A673 (cell line): ENCODE measurements at regions not wholly inside any gene's neighbourhood (a gene's known extent, or its start where the extent isn't known, plus 50 kb on each side); places are given as distances from the start of the nearest gene placed in this dataset.

Experiments
- EZH2 ChIP-seq: fragments of 200-600 bp; sonication (generic); IDR thresholded peaks from 2 replicates; pipeline ENCODE4 v1.6.1; 2017; ENCODE audit warnings: borderline replicate concordance, low read depth, mild to moderate bottlenecking, mixed read lengths, antibody characterized with exemption, low read length; ENCODE audit not compliant: poor library complexity, severe bottlenecking
- TF ChIP-seq, protein P1 (sequence below): fragments of 300-800, 200-600 bp; sonication (generic); conservative IDR thresholded peaks from 2 replicates; pipeline ENCODE4 v1.5.1; 2017; ENCODE audit warnings: low read depth, mild to moderate bottlenecking, antibody characterized with exemption, low read length, moderate library complexity, mixed read lengths

DNA sequence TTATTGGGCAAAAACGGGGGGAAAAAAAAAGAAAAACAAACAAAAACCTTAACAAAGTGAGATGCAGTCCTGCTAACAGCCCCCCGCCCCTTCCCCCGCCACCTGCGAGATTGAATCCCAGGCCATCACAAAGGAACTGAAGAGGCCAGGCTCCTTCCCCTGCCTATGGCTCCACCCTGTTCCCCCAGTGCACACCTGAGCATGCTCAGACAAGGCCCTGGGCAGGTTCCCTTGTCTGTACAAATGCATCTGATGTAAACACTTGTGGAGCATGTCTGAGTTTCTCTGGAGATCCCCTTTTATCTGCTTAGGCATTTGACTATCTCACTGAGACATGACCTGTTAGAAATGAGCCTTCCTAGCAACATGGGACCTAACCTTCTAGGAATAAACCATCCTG is 983.7 kb upstream of the PABPC4L start:
- no peak for TF ChIP-seq EZH2
- TF ChIP-seq, protein P1, sequence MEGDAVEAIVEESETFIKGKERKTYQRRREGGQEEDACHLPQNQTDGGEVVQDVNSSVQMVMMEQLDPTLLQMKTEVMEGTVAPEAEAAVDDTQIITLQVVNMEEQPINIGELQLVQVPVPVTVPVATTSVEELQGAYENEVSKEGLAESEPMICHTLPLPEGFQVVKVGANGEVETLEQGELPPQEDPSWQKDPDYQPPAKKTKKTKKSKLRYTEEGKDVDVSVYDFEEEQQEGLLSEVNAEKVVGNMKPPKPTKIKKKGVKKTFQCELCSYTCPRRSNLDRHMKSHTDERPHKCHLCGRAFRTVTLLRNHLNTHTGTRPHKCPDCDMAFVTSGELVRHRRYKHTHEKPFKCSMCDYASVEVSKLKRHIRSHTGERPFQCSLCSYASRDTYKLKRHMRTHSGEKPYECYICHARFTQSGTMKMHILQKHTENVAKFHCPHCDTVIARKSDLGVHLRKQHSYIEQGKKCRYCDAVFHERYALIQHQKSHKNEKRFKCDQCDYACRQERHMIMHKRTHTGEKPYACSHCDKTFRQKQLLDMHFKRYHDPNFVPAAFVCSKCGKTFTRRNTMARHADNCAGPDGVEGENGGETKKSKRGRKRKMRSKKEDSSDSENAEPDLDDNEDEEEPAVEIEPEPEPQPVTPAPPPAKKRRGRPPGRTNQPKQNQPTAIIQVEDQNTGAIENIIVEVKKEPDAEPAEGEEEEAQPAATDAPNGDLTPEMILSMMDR = no peak
